ENCODE measurements at regions not wholly inside any gene's neighbourhood (a gene's known extent, or its start where the extent isn't known, plus 50 kb on each side); places are given as distances from the start of the nearest gene placed in this dataset.
"Not testable (repeated sequence)": the region's sequence is repeated elsewhere in the genome, so short reads cannot be mapped to it uniquely, and the experiment has no call there.

GRCh38 chr2:17196380-17196779, 321.9 kb downstream of the RAD51AP2 start:
- DNase-seq (ENCODE audit: low read depth in 2 of 2), result no peak

- no peak for DNase-seq (ENCODE audit: low read depth in 2 of 2)
Observed at GRCh38 chr2:17195016-17195415, 323.2 kb downstream of the RAD51AP2 start.

DNA sequence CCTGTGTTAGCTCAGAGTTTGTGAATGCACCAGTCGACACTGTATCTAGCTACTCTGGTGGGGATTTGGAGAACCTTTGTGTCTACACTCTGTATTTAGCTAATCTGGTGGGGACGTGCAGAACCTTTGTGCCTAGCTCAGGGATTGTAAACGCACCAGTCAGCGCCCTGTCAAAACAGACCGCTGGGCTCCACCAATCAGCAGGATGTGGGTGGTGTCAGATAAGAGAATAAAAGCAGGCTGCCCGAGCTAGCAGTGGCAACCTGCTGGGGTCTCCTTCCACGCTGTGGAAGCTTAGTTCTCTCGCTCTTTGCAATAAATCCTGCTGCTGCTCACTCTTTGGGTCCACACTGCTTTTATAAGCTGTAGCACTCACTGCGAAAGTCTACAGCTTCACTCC, 324.2 kb downstream of the RAD51AP2 start:
- DNase-seq (ENCODE audit: low read depth in 2 of 2), result no peak

- DNase-seq (ENCODE audit: low read depth in 2 of 2), result not testable (repeated sequence)
Observed at GRCh38 chr2:17193433-17193890, 324.8 kb downstream of the RAD51AP2 start.

- DNase-seq (ENCODE audit: low read depth in 2 of 2), result no peak
Observed at GRCh38 chr2:17191223-17191622, 327.0 kb downstream of the RAD51AP2 start.

DNA sequence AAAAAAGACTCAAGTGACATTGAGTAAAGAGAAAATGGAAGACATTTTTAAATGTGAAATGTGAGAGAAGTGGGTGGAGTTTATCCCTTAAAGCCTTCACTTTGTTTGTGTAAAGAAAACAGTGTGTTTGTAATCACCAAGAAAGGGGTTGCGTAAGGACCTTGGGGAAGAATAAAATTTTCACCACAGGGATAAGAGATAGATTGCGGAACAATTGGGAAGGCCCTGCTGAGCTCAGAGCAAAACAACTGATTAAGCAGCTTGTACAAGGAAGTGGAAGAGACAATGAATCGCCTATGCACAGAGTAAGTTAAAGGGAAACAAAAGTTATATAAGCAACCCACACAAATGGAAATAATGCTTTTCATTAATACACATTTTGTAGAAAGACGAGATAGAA, 327.7 kb downstream of the RAD51AP2 start:
- DNase-seq (ENCODE audit: low read depth in 2 of 2), result no peak

GRCh38 chr2:17188721-17189120, 329.5 kb downstream of the RAD51AP2 start:
- no peak for DNase-seq (ENCODE audit: low read depth in 2 of 2)

DNA sequence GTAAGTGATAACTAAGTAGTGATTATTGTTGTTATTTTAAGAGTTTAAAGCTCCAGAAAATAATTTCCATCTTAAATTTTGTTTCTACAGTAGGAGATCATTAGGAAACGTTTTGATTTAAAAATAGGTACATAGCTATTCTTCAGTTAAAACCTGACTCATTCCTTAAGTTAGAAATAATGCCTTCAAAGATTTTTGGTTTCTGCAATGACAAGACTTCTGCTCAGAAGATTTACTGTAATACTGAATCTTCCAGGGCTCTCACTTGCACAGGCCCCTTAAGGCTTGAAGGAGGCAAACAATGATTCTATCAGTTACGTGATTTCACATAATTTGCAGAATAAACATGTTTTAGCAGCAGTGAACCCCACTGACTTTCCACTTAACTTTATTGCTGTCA, 333.7 kb downstream of the RAD51AP2 start:
- DNase-seq (ENCODE audit: low read depth in 2 of 2), result no peak

- DNase-seq (ENCODE audit: low read depth in 2 of 2), result no peak
Observed at GRCh38 chr2:17182399-17182798, 335.8 kb downstream of the RAD51AP2 start.

GRCh38 chr2:17181051-17181752, 337.0 kb downstream of the RAD51AP2 start:
- DNase-seq (ENCODE audit: low read depth in 2 of 2), result no peak

- DNase-seq (ENCODE audit: low read depth in 2 of 2), result no peak
Observed at GRCh38 chr2:17179145-17179808, 339.0 kb downstream of the RAD51AP2 start.

DNA sequence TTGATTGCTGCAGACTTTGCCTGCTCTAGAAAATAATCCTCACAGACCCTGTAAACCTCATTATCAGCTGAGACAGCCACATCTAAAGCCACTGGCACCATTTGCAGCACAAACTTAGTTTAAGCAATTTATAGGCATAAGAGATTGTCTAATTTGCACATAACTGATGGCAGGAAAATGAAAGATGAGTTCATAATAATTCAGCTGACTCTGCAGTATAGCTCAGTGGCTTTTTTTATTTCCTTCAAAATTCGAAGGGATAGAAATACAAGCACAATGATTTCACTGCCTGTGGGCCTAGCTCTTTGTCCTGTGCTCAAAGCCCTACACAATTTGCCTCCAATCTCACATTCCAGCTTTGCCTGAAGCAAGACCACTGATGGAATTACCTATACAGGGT, 341.2 kb downstream of the RAD51AP2 start:
- DNase-seq (ENCODE audit: low read depth in 2 of 2), result no peak

GRCh38 chr2:17171446-17172049, 346.7 kb downstream of the RAD51AP2 start:
- peak in 1 of 2 donors; percentile 6 for DNase-seq (ENCODE audit: low read depth in 2 of 2)

- no peak for DNase-seq (ENCODE audit: low read depth in 2 of 2)
Observed at GRCh38 chr2:17166506-17166905, 351.7 kb downstream of the RAD51AP2 start.

GRCh38 chr2:17164550-17164949, 353.7 kb downstream of the RAD51AP2 start:
- DNase-seq (ENCODE audit: low read depth in 2 of 2), result no peak

- DNase-seq (ENCODE audit: low read depth in 2 of 2), result no peak
Observed at GRCh38 chr2:17163638-17164037, 354.6 kb downstream of the RAD51AP2 start.

DNA sequence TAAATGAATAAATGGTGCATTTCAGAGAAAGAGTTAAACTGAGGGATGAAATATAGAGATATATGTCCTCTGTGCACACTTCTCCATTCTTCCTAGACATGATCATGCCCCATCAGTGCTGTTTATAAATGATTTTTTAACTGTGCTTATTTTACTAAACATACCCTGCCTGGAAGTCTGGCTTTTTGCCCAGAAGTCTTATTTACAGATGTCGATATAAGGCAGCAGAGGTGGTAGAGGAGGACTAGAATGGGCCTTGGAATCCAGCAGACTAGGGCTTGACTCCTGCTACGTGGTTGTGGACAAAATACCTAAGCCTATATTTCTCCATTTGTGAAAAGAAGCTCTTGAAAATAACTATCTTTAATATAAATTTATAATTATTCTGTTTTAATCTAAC, 355.5 kb downstream of the RAD51AP2 start:
- no peak for DNase-seq (ENCODE audit: low read depth in 2 of 2)

DNA sequence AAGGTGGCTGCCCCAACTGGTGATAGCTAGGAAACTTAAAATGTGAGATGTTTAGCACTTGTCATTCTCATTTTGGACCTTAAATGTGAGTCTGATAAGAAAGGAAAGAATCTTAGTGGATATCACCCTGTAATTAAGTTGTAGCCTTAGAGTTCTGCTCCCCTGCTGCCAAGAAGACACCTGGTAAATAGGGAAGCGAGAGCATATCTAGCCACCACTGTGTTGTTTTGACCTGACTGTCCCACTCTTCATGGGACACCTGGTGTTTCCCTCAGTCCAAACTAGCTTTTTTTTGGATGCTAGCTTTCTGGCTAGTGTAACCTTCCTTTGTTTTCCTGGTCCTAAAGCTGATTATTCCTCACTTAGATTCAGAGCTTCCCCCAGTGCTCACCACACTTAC, 357.6 kb downstream of the RAD51AP2 start:
- no peak for DNase-seq (ENCODE audit: low read depth in 2 of 2)

DNA sequence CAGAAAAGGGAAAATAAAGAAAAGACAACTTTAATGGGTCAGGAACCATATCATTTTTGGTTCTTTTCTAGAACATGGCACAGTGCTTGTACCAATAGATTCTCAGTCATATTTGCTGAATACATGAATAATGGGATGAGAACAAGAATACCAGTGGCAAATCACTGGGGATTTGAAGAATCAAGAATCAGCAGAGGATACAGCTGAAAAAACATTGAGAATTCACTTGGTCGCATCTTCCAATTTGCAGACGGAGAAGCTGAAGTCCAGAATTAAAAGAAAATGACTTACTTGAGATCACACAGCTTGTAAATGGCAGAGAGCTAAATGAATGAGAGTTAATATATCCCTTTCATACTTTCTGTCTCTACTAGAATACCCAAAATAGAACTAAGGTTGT, 362.2 kb downstream of the RAD51AP2 start:
- no peak for DNase-seq (ENCODE audit: low read depth in 2 of 2)

DNA sequence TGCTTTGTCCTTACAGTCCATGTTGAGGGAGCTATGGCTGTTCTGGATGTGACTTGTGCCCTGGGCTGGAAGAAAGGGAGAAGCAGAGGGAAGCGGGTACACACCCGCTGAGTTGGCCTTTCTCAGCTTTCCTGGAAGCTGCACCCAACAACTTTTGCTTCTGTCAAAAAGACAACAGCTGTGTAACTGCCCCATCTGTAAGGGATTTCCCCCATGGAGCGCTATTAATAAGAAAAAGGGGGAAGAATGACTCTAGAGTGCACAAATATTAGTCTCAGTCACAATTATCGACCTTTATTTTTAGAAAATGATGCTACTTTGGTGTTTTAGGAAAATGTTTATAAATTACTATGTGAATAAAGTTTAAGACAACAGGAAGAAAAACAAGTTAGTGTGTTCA, 368.3 kb downstream of the RAD51AP2 start:
- DNase-seq (ENCODE audit: low read depth in 2 of 2), result no peak

DNA sequence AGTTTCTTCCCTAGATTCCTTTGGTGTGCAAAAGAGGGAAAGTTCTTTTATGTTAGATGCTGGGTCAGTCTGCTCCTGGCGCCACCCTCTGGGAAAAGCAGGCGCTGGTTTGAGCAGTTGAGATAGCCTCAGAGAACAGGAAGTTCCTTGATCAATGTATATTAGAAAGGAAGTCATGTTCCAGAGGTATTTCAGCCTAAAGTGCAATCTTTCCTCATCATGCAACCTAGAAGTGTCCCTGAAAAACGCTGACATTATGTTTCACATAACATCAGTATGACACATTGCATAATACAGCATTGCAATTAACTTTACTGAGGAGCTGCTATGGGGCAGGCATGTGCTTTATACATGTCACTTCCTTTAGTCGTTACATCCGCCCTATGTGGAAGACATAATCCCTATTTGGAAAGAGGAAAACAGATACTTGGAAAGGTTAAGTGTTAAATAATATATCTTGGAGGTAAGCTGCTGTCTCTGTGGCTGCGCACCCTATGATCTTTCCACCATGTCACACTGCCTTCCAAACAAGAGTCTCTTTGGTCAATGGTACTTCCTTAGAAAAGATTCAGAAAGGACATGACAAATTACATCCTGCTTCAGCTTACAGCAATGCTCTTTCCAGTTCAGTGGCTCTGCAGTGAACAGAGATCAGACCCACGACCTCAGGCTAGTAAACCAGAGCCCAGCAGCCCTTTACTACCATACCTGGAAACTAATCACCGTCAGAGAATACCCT, 369.7 kb downstream of the RAD51AP2 start:
- DNase-seq (ENCODE audit: low read depth in 2 of 2), result no peak

DNA sequence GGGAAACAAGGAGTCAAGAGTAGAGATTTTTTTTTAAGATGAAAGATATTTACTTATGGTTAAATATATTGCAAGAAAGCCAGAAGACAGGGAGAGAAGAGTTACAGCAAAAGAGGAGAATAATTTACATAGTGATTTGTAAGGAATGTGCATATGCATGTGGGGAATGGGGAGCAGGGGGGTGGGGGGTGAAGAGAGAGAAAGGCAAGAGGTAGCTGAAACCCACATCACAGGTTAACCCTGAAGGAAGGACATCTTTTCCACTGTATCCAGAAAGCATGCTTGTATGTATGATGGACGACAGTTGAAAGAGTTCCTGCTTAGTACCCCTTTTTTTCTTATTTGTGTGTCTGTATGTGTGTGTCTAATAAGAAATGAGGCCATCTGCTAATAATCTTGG, 371.9 kb downstream of the RAD51AP2 start:
- DNase-seq (ENCODE audit: low read depth in 2 of 2), result no peak

All from dermis microvascular lymphatic vessel endothelial cell (primary cell).